ENCODE measurements at regions not wholly inside any gene's neighbourhood (a gene's known extent, or its start where the extent isn't known, plus 50 kb on each side); places are given as distances from the start of the nearest gene placed in this dataset.

GRCh38 chr6:150704447-150705192 lies 104.9 kb downstream of the PLEKHG1 start:
- peaks cover 3% of the 10 kb centered on the region; the same call in 1 of the 2 replicates for H3K4me1 ChIP-seq (replicated peaks; ENCODE audit: insufficient read depth)
- H3K4me2 ChIP-seq = no peak overlapping the region
- H3F3A ChIP-seq (ENCODE audit: insufficient read depth, low read depth) = no peaks in the 10 kb centered on the region
- H3K9me2 ChIP-seq (ENCODE audit: insufficient read depth) = no peaks in the 10 kb centered on the region
- POLR2A ChIA-PET (ENCODE audit: unreplicated experiment) = no interaction called here
- intact Hi-C loops (cut with micrococcal nuclease; ENCODE audit: unreplicated experiment) = no loop called here
- TF ChIP-seq, protein P1, sequence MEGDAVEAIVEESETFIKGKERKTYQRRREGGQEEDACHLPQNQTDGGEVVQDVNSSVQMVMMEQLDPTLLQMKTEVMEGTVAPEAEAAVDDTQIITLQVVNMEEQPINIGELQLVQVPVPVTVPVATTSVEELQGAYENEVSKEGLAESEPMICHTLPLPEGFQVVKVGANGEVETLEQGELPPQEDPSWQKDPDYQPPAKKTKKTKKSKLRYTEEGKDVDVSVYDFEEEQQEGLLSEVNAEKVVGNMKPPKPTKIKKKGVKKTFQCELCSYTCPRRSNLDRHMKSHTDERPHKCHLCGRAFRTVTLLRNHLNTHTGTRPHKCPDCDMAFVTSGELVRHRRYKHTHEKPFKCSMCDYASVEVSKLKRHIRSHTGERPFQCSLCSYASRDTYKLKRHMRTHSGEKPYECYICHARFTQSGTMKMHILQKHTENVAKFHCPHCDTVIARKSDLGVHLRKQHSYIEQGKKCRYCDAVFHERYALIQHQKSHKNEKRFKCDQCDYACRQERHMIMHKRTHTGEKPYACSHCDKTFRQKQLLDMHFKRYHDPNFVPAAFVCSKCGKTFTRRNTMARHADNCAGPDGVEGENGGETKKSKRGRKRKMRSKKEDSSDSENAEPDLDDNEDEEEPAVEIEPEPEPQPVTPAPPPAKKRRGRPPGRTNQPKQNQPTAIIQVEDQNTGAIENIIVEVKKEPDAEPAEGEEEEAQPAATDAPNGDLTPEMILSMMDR (conservative IDR thresholded peaks at IDR 0.05) = no peak
- TF ChIP-seq EZH2 (IDR thresholded peaks at IDR 0.05; ENCODE audit: low read depth) = no peak
- H3K9me3 ChIP-seq (ENCODE audit: insufficient read depth, low read depth) = no peaks in the 10 kb centered on the region
- H3K4me3 ChIP-seq = no peak overlapping the region
- no peak for DNase-seq
- H2AFZ ChIP-seq = no peak overlapping the region
- no peaks in the 10 kb centered on the region for H3K36me3 ChIP-seq (ENCODE audit: low read depth)
- no peak overlapping the region for H3K27ac ChIP-seq
- H3K79me2 ChIP-seq (ENCODE audit: low read depth) = no peaks in the 10 kb centered on the region
- no TSS peak for BruUV-seq (replicated peaks)
- H3K27me3 ChIP-seq (ENCODE audit: insufficient read depth, low read depth) = no peaks in the 10 kb centered on the region
- CTCF ChIA-PET = no interaction called here
- no peaks in the 10 kb centered on the region for H4K20me1 ChIP-seq (ENCODE audit: insufficient read depth)

DNA sequence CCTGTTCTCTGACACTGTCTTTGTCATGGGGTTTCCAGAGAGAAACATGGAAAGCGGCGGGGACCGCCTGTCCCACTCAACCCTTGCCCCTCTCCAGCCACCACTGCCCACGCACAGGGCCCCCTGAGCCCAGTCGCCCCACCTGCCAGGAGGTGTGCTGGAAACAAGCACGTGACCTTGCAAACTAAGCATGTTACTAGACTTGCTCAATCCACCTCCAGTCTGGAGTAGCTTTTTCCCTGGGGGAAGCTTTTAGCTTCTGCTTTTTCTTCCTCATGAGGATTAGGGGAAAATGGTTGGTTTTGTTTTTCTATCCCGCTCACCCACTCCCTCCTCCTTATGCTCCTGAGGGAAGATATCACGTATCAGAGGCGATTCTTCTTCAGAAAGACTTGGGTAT lies 105.7 kb downstream of the PLEKHG1 start:
- H2AFZ ChIP-seq = no peak overlapping the region
- no peaks in the 10 kb centered on the region for H3K79me2 ChIP-seq (ENCODE audit: low read depth)
- CTCF ChIA-PET = no interaction called here
- H3K9me2 ChIP-seq (ENCODE audit: insufficient read depth) = no peaks in the 10 kb centered on the region
- H3K27me3 ChIP-seq (ENCODE audit: insufficient read depth, low read depth) = no peaks in the 10 kb centered on the region
- intact Hi-C loops (cut with micrococcal nuclease; ENCODE audit: unreplicated experiment) = no loop called here
- no peaks in the 10 kb centered on the region for H3F3A ChIP-seq (ENCODE audit: insufficient read depth, low read depth)
- H3K4me2 ChIP-seq = no peak overlapping the region
- H4K20me1 ChIP-seq (ENCODE audit: insufficient read depth) = no peaks in the 10 kb centered on the region
- DNase-seq = no peak
- no peak overlapping the region for H3K27ac ChIP-seq
- no TSS peak for BruUV-seq (replicated peaks)
- H3K4me1 ChIP-seq (replicated peaks; ENCODE audit: insufficient read depth) = peaks cover 10% of the 10 kb centered on the region
- TF ChIP-seq, protein P1 (conservative IDR thresholded peaks at IDR 0.05) = no peak
- TF ChIP-seq EZH2 (IDR thresholded peaks at IDR 0.05; ENCODE audit: low read depth) = no peak
- no peak overlapping the region for H3K4me3 ChIP-seq
- POLR2A ChIA-PET (ENCODE audit: unreplicated experiment) = no interaction called here
- H3K9me3 ChIP-seq (ENCODE audit: insufficient read depth, low read depth) = no peaks in the 10 kb centered on the region
- no peaks in the 10 kb centered on the region for H3K36me3 ChIP-seq (ENCODE audit: low read depth)

DNA sequence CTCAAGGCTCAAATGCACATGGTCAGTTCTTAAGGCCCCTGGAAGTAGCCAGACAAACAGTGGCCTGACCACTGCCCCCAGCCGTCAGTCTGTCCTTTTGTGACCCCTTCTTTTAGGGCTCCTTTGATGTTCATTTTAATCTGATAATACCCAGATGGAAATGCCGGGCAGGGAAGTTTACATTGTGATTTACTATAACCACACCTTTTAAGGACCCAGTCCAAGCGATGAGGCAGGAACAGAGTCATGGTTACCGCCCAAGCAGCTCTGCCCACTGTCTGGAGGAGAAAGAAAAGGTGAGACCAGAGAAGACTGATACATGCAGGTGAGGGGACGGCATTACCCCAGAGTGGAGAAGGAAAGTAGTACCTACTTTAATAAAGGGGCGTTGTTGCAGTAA lies 110.6 kb downstream of the PLEKHG1 start:
- DNase-seq = peak in 1 of 2 experiments; percentile 51
- Histone ChIP-seq H3K27ac (no peak overlapping the region), H2AFZ (no peak overlapping the region), H3K36me3 (ENCODE audit: low read depth) (no peaks in the 10 kb centered on the region), H3K9me2 (ENCODE audit: insufficient read depth) (no peaks in the 10 kb centered on the region), H3K9me3 (ENCODE audit: insufficient read depth, low read depth) (no peaks in the 10 kb centered on the region), H3K4me2 (peak overlapping the region; percentile 53), H4K20me1 (ENCODE audit: insufficient read depth) (no peaks in the 10 kb centered on the region), H3K4me3 (no peak overlapping the region), H3K79me2 (ENCODE audit: low read depth) (no peaks in the 10 kb centered on the region), H3F3A (ENCODE audit: insufficient read depth, low read depth) (peaks cover 4% of the 10 kb centered on the region; the same call in 1 of the 2 replicates), H3K4me1 (replicated peaks; ENCODE audit: insufficient read depth) (peaks cover 11% of the 10 kb centered on the region), H3K27me3 (ENCODE audit: insufficient read depth, low read depth) (no peaks in the 10 kb centered on the region)
- TF ChIP-seq, protein P1 (conservative IDR thresholded peaks at IDR 0.05) = no peak
- no peak for TF ChIP-seq EZH2 (IDR thresholded peaks at IDR 0.05; ENCODE audit: low read depth)
- BruUV-seq (replicated peaks) = no TSS peak
- ChIA-PET POLR2A (ENCODE audit: unreplicated experiment) (no interaction called here), CTCF (no interaction called here)
- intact Hi-C loops (cut with micrococcal nuclease; ENCODE audit: unreplicated experiment) = no loop called here

Data from PC-9 (cell line).